ENCODE measurements at regions not wholly inside any gene's neighbourhood (a gene's known extent, or its start where the extent isn't known, plus 50 kb on each side); places are given as distances from the start of the nearest gene placed in this dataset.
"Not testable (repeated sequence)": the region's sequence is repeated elsewhere in the genome, so short reads cannot be mapped to it uniquely, and the experiment has no call there.

- no peak for TF ChIP-seq CTCF (IDR thresholded peaks at IDR 0.05; ENCODE audit: extremely low read depth, missing control alignments)
- DNase-seq (ENCODE audit: low spot score): no peak
Measured at GRCh38 chr1:161432091-161432490, 64.4 kb upstream of the CFAP126 start.

- no peak for TF ChIP-seq CTCF (IDR thresholded peaks at IDR 0.05; ENCODE audit: extremely low read depth, missing control alignments)
- DNase-seq (ENCODE audit: low spot score): peak; percentile 41
Measured at GRCh38 chr1:161427733-161428516, 60.2 kb upstream of the CFAP126 start.

- not testable (repeated sequence) for DNase-seq (ENCODE audit: low spot score)
Measured at GRCh38 chr1:161422914-161423313, 55.2 kb upstream of the CFAP126 start.

GRCh38 chr1:161421456-161421855, 53.8 kb upstream of the CFAP126 start:
- no peak for TF ChIP-seq CTCF (IDR thresholded peaks at IDR 0.05; ENCODE audit: extremely low read depth, missing control alignments)
- DNase-seq (ENCODE audit: low spot score): no peak

- no peak for TF ChIP-seq CTCF (IDR thresholded peaks at IDR 0.05; ENCODE audit: extremely low read depth, missing control alignments)
- no peak for DNase-seq (ENCODE audit: low spot score)
Measured at GRCh38 chr1:161420763-161421455, 53.2 kb upstream of the CFAP126 start.

- DNase-seq (ENCODE audit: low spot score): not testable (repeated sequence)
Measured at GRCh38 chr1:161417536-161417935, 49.9 kb upstream of the CFAP126 start.

Data from GM20000 (cell line).